ENCODE measurements at regions not wholly inside any gene's neighbourhood (a gene's known extent, or its start where the extent isn't known, plus 50 kb on each side); places are given as distances from the start of the nearest gene placed in this dataset.

DNA sequence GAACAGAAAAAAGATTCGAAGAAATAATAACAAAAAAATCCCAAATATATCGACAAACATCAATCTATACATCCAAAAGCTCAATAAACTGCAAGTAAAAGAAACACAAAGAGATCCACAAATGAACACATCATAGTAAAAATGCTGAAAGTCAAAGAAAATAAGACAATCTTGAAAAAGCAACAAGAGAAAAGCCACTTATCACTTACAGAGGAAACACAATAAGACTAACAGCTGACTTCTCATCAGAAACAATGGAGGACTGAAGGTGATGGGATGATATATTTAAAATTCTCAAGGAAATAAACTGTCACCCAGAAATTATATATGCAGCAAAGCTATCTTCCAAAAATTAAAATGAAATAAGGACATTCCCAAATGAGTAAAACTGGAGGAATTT, 140.3 kb downstream of the NDUFA10 start:
- Histone ChIP-seq H3K27ac (ENCODE audit: low read depth, low read length, poor library complexity, severe bottlenecking) (no peak overlapping the region), H3K9me3 (ENCODE audit: low read length) (peaks cover 9% of the 10 kb centered on the region), H3K9me2 (ENCODE audit: low read depth, low read length) (no peaks in the 10 kb centered on the region), H3K9ac (ENCODE audit: low read length) (no peak overlapping the region), H3F3A (ENCODE audit: insufficient read depth, low read length) (no peaks in the 10 kb centered on the region), H3K4me3 (ENCODE audit: low read depth, low read length, poor library complexity, severe bottlenecking) (no peak overlapping the region), H3K79me2 (ENCODE audit: insufficient read depth, low read length) (no peaks in the 10 kb centered on the region), H3K36me3 (ENCODE audit: insufficient read depth, low read length) (no peaks in the 10 kb centered on the region; the same call in 1 of the 2 replicates), H3K4me2 (ENCODE audit: low read length) (no peak overlapping the region), H3K27me3 (ENCODE audit: insufficient read depth, low read length) (no peaks in the 10 kb centered on the region), H2AFZ (ENCODE audit: low read length) (no peak overlapping the region), H3K4me1 (ENCODE audit: insufficient read depth, low read length, severe bottlenecking) (no peaks in the 10 kb centered on the region), H4K20me1 (ENCODE audit: insufficient read depth, low read length) (no peaks in the 10 kb centered on the region)
- no peak for TF ChIP-seq EZH2 (IDR thresholded peaks at IDR 0.05; ENCODE audit: borderline replicate concordance, low read length)
- TF ChIP-seq, protein P1, sequence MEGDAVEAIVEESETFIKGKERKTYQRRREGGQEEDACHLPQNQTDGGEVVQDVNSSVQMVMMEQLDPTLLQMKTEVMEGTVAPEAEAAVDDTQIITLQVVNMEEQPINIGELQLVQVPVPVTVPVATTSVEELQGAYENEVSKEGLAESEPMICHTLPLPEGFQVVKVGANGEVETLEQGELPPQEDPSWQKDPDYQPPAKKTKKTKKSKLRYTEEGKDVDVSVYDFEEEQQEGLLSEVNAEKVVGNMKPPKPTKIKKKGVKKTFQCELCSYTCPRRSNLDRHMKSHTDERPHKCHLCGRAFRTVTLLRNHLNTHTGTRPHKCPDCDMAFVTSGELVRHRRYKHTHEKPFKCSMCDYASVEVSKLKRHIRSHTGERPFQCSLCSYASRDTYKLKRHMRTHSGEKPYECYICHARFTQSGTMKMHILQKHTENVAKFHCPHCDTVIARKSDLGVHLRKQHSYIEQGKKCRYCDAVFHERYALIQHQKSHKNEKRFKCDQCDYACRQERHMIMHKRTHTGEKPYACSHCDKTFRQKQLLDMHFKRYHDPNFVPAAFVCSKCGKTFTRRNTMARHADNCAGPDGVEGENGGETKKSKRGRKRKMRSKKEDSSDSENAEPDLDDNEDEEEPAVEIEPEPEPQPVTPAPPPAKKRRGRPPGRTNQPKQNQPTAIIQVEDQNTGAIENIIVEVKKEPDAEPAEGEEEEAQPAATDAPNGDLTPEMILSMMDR (IDR thresholded peaks at IDR 0.05; ENCODE audit: low read length), result no peak

DNA sequence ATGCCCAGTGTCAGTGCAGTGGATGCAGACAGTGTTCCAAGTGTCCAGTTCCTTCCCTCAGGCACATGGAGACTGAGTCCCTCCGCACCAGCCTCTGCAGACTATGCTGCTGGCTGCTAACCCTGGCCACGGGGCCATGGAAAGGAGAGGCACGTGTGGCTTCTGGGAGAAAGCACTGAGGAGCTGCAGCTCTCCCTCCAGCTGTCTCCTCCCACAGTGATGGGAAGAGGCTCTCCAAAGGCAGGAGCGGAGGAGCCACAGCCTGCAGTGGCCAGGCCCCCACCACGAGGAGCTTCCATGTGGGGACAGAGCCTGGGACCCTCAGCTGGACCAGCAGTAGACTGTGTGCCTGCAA, 141.1 kb downstream of the NDUFA10 start:
- Histone ChIP-seq H3K36me3 (ENCODE audit: insufficient read depth, low read length) (no peaks in the 10 kb centered on the region; the same call in 1 of the 2 replicates), H3K27me3 (ENCODE audit: insufficient read depth, low read length) (no peaks in the 10 kb centered on the region), H3K4me2 (ENCODE audit: low read length) (no peak overlapping the region), H3F3A (ENCODE audit: insufficient read depth, low read length) (no peaks in the 10 kb centered on the region), H3K4me3 (ENCODE audit: low read depth, low read length, poor library complexity, severe bottlenecking) (no peak overlapping the region), H3K27ac (ENCODE audit: low read depth, low read length, poor library complexity, severe bottlenecking) (no peak overlapping the region), H2AFZ (ENCODE audit: low read length) (no peak overlapping the region), H3K9me3 (ENCODE audit: low read length) (peaks cover 9% of the 10 kb centered on the region), H3K4me1 (ENCODE audit: insufficient read depth, low read length, severe bottlenecking) (no peaks in the 10 kb centered on the region), H3K79me2 (ENCODE audit: insufficient read depth, low read length) (no peaks in the 10 kb centered on the region), H4K20me1 (ENCODE audit: insufficient read depth, low read length) (no peaks in the 10 kb centered on the region), H3K9me2 (ENCODE audit: low read depth, low read length) (no peaks in the 10 kb centered on the region), H3K9ac (ENCODE audit: low read length) (no peak overlapping the region)
- TF ChIP-seq, protein P1 (IDR thresholded peaks at IDR 0.05; ENCODE audit: low read length), result no peak
- TF ChIP-seq EZH2 (IDR thresholded peaks at IDR 0.05; ENCODE audit: borderline replicate concordance, low read length), result no peak

DNA sequence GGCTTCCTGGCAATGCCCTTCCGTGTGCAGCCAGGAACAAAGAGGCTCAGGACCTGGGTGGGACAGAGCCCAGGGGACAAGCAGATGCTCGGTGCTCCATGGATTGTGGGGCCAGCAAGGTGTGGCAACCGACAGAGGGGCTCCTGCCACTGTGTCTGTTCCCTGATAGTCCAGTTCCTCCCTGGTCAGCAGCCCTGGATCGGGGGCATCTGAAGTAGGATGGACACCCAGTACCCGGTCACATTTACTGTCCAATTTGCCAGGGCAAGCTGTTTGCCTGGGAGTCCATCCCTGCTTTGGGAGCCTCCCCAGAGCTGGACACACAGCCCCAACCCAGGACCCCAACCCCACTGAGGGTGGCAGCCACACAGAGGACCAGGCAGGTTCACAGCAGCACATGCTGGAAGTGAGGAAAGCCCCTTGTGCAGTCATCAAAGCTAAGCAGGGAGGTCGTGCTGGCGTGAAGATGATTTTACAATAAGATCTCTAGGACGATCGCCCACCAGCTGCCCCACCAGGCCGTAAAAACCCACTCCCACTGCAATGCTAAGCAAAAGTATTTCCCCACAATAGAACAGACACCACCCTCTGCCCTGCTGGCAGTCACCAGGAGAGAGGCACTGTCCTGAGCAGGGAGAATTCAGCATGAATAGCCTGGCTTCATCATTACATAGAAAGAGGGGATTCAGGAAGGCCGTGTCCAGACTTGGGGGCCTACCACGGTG, 141.7 kb downstream of the NDUFA10 start:
- H4K20me1 ChIP-seq (ENCODE audit: insufficient read depth, low read length), result no peaks in the 10 kb centered on the region
- no peaks in the 10 kb centered on the region; the same call in 1 of the 2 replicates for H3K36me3 ChIP-seq (ENCODE audit: insufficient read depth, low read length)
- no peak overlapping the region for H3K27ac ChIP-seq (ENCODE audit: low read depth, low read length, poor library complexity, severe bottlenecking)
- no peak for TF ChIP-seq EZH2 (IDR thresholded peaks at IDR 0.05; ENCODE audit: borderline replicate concordance, low read length)
- TF ChIP-seq, protein P1 (IDR thresholded peaks at IDR 0.05; ENCODE audit: low read length), result no peak
- H3K4me1 ChIP-seq (ENCODE audit: insufficient read depth, low read length, severe bottlenecking), result no peaks in the 10 kb centered on the region
- no peaks in the 10 kb centered on the region for H3K9me2 ChIP-seq (ENCODE audit: low read depth, low read length)
- H3K79me2 ChIP-seq (ENCODE audit: insufficient read depth, low read length), result no peaks in the 10 kb centered on the region
- H3K9me3 ChIP-seq (ENCODE audit: low read length), result peaks cover 9% of the 10 kb centered on the region
- no peak overlapping the region for H2AFZ ChIP-seq (ENCODE audit: low read length)
- H3K27me3 ChIP-seq (ENCODE audit: insufficient read depth, low read length), result no peaks in the 10 kb centered on the region
- no peak overlapping the region for H3K4me3 ChIP-seq (ENCODE audit: low read depth, low read length, poor library complexity, severe bottlenecking)
- H3K4me2 ChIP-seq (ENCODE audit: low read length), result no peak overlapping the region
- no peaks in the 10 kb centered on the region for H3F3A ChIP-seq (ENCODE audit: insufficient read depth, low read length)
- H3K9ac ChIP-seq (ENCODE audit: low read length), result no peak overlapping the region

All from OCI-LY1 (cell line).